ENCODE measurements at regions not wholly inside any gene's neighbourhood (a gene's known extent, or its start where the extent isn't known, plus 50 kb on each side); places are given as distances from the start of the nearest gene placed in this dataset.
"Not testable (repeated sequence)": the region's sequence is repeated elsewhere in the genome, so short reads cannot be mapped to it uniquely, and the experiment has no call there.

DNA sequence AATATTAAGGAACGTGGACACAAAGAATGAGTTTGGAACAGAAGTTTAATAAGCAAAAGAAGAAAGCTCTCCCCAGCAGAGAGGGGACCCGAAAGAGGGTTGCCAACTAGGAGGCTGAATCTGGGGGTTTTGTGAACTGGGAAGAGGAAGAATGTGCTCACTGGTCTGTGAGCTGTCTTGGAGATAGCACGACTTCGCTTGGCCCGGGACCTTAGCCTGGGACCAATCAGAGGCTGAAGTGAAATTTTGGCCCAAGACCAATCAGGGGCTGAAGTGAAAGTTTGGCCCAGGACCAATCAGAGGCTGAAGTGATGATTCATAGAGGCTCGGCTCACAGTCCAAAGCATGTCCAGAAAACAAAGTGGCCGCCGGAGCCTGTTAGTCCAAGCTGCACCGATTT, 148.0 kb upstream of the ZNF337 start:
- H3K4me1 ChIP-seq (ENCODE audit: control insufficient read depth, insufficient read depth, low read length); H3K27me3 ChIP-seq (ENCODE audit: control insufficient read depth, insufficient read depth, low read length); H3K36me3 ChIP-seq (ENCODE audit: control insufficient read depth, insufficient read depth, low read length); H3K9me3 ChIP-seq (replicated peaks; ENCODE audit: control insufficient read depth, low read depth, low read length); H3K4me3 ChIP-seq (ENCODE audit: low read length); DNase-seq; H3K27ac ChIP-seq (ENCODE audit: low read length): not testable (repeated sequence)
- WGBS (ENCODE audit: insufficient coverage), result no CpG with 5 or more reads among the region's 9 CpGs

DNA sequence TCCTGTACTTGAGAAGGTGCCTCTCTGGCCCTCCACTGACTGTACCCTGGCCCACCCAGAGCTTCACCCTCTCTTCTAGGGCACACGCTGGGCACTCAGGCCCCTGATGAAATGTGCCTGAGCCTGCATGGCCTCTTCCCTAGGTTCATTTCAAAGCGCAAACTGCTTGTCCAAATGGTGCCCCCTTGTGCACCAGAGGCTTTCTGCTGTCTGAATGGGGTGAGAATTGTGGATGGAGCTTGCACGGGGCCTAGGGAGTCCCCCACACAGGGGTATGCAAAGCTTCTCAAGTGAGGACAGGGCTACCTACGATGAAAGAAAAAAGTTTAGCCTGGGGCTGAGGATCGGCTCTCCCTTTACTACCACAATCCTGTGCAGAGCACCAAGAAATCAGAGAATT, 116.9 kb upstream of the ZNF337 start:
- H3K4me3 ChIP-seq (ENCODE audit: low read length); H3K9me3 ChIP-seq (replicated peaks; ENCODE audit: control insufficient read depth, low read depth, low read length); H3K4me1 ChIP-seq (ENCODE audit: control insufficient read depth, insufficient read depth, low read length); H3K27ac ChIP-seq (ENCODE audit: low read length); H3K36me3 ChIP-seq (ENCODE audit: control insufficient read depth, insufficient read depth, low read length); H3K27me3 ChIP-seq (ENCODE audit: control insufficient read depth, insufficient read depth, low read length); DNase-seq: not testable (repeated sequence)
- no CpG with 5 or more reads among the region's 5 CpGs for WGBS (ENCODE audit: insufficient coverage)

DNA sequence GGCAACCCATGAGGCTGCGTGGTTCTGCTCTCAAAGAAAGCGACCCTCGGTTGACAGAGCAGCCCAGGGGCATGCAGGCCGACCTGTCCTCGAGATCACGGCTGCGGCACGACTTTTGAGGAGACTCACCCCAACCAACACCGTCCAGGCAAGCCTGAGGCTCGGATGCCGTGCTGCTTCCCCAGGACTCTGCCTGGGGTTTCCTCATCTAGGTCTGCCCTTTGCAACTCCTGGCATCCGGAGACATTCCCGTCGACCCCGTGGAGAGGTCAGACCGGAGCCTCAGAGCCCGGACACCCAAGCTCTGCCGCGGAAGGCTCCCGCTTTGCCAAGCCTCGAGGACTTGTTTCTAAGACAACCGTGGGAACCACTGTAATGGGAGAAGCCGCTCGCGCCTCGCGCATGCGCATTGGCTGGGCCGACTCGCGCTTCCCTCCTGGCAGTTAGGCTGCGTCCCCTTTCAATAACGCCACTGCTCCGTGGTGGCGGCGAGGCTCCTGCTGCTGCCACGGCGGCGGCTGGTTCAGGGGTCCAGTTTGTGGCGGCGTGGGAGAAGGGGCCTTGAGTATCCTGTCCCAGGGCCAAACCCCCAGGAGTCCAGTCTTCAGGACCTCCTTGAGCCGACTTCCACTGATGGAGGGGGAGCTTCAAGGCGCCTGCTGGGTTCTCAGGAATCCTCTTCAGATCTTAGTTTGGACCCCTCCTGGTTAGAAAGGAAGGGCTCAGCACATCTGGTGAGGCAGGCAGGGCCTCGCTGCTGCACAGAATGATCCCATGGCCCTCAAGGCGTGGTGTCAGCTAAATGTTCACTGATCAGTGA, 101.7 kb upstream of the ZNF337 start:
- not testable (repeated sequence) for H3K4me3 ChIP-seq (ENCODE audit: low read length); H3K4me1 ChIP-seq (ENCODE audit: control insufficient read depth, insufficient read depth, low read length); DNase-seq; H3K27ac ChIP-seq (ENCODE audit: low read length); H3K36me3 ChIP-seq (ENCODE audit: control insufficient read depth, insufficient read depth, low read length); H3K27me3 ChIP-seq (ENCODE audit: control insufficient read depth, insufficient read depth, low read length); H3K9me3 ChIP-seq (replicated peaks; ENCODE audit: control insufficient read depth, low read depth, low read length)
- no CpG with 5 or more reads among the region's 45 CpGs for WGBS (ENCODE audit: insufficient coverage)

DNA sequence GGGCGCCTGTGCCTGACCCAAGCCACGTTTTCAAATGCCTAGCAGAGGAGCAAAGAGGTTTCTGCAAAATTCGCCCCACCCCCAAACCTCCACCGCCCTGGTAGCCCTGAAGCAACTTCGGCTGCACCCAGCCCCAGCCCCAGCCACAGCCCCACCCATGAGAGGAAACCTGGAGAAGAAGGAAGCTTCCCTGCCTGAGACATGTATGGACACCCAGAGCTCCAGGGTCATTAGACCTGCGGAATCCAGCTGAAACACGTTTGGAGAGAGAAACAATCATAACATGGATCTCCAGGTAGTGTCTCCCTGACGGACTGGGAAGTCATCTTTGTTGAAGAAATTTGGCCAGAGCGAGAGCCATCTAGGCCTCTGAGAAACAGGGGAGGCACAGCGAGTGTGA, 100.4 kb upstream of the ZNF337 start:
- not testable (repeated sequence) for H3K9me3 ChIP-seq (replicated peaks; ENCODE audit: control insufficient read depth, low read depth, low read length); H3K27me3 ChIP-seq (ENCODE audit: control insufficient read depth, insufficient read depth, low read length); DNase-seq; H3K4me1 ChIP-seq (ENCODE audit: control insufficient read depth, insufficient read depth, low read length); H3K36me3 ChIP-seq (ENCODE audit: control insufficient read depth, insufficient read depth, low read length); H3K4me3 ChIP-seq (ENCODE audit: low read length); H3K27ac ChIP-seq (ENCODE audit: low read length)
- no CpG with 5 or more reads among the region's 10 CpGs for WGBS (ENCODE audit: insufficient coverage)

DNA sequence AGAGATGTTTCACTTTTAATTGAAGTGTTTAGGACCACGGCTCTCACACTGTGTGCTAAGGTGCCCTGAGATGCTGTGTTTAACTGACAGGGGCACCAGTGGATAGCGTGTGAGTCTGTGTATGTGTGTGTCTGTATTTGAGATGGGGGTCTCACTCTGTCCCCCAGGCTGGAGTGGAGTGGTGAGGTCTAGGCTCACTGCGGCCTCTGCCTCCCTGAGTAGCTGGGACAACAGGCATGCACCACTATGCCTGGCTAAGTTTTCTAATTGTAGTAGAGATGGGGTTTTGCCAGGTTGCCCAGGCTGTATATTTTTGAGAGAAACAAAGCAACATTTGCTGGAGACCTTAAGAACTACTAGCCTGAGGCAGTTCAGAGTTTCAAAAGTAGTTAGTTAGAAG, 80.6 kb upstream of the ZNF337 start:
- not testable (repeated sequence) for H3K4me3 ChIP-seq (ENCODE audit: low read length); H3K9me3 ChIP-seq (replicated peaks; ENCODE audit: control insufficient read depth, low read depth, low read length); H3K27ac ChIP-seq (ENCODE audit: low read length); H3K27me3 ChIP-seq (ENCODE audit: control insufficient read depth, insufficient read depth, low read length); DNase-seq; H3K36me3 ChIP-seq (ENCODE audit: control insufficient read depth, insufficient read depth, low read length); H3K4me1 ChIP-seq (ENCODE audit: control insufficient read depth, insufficient read depth, low read length)
- 89% methylated on average over 2 of the region's 3 CpGs for WGBS (ENCODE audit: insufficient coverage)

DNA sequence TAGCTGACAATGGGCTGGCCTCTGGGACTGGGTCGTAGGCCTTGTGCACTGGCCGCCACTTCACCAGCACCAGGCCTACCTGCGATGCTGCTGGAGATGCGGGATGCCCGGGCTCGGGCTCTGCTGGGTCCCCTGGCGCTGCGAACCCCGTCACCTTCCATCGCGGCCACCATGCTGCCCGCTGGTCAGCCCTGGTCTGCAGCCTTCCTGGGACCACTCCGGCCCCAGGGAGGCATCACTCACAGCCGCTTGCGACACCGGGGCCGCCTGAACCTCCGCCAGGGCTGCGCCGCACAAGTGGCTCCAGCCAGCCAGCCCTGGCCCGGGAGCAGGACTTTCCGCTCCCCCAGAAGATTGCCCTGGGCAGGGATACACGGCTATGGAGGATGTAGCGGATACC, 78.1 kb upstream of the ZNF337 start:
- H3K27me3 ChIP-seq (ENCODE audit: control insufficient read depth, insufficient read depth, low read length); H3K36me3 ChIP-seq (ENCODE audit: control insufficient read depth, insufficient read depth, low read length); H3K4me1 ChIP-seq (ENCODE audit: control insufficient read depth, insufficient read depth, low read length); H3K27ac ChIP-seq (ENCODE audit: low read length); H3K9me3 ChIP-seq (replicated peaks; ENCODE audit: control insufficient read depth, low read depth, low read length); DNase-seq; H3K4me3 ChIP-seq (ENCODE audit: low read length): not testable (repeated sequence)
- WGBS (ENCODE audit: insufficient coverage), result 90% methylated on average over 24 of the region's 24 CpGs

DNA sequence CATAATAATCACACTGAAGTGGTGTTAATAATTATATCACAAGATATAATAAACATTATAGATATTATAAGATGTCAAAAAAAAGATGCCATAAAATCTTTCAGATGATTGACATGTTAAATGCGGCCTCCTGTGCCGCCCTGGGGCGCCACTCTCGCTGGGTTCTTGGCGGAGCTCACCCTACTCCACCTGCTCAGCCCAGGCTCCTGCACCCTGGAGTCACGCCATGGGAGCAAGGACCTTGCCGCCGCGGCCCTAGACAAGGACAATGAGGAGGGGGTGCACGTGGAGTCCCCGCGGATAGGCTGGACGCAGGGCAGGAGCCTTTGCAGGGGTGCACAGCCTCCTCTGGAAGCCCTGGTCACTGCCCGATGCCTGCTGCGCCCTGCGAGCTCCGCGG, 77.5 kb upstream of the ZNF337 start:
- H3K4me3 ChIP-seq (ENCODE audit: low read length); H3K27me3 ChIP-seq (ENCODE audit: control insufficient read depth, insufficient read depth, low read length); H3K36me3 ChIP-seq (ENCODE audit: control insufficient read depth, insufficient read depth, low read length); H3K9me3 ChIP-seq (replicated peaks; ENCODE audit: control insufficient read depth, low read depth, low read length); H3K27ac ChIP-seq (ENCODE audit: low read length); DNase-seq; H3K4me1 ChIP-seq (ENCODE audit: control insufficient read depth, insufficient read depth, low read length): not testable (repeated sequence)
- WGBS (ENCODE audit: insufficient coverage), result 94% methylated on average over 5 of the region's 18 CpGs

DNA sequence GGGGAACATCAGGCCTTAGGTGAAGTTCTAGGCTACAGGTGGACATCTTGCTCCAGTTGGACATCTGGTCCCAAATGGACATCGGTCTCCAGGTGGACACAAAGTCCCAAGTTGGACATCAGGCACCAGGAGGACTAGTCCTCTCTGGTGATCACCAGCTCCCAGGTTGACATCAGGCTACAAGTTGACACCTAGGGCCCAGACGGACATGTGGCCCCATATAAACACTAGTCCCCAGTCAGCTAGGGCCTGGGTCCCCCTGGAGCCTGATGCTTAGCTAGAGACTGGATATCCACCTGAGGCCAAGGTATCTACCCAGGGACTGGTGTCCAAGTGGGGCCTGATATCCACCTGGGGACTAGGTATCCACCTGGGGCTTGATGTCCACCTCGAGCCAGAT, 75.8 kb upstream of the ZNF337 start:
- H3K9me3 ChIP-seq (replicated peaks; ENCODE audit: control insufficient read depth, low read depth, low read length); H3K27ac ChIP-seq (ENCODE audit: low read length); H3K4me3 ChIP-seq (ENCODE audit: low read length); H3K4me1 ChIP-seq (ENCODE audit: control insufficient read depth, insufficient read depth, low read length); H3K36me3 ChIP-seq (ENCODE audit: control insufficient read depth, insufficient read depth, low read length); H3K27me3 ChIP-seq (ENCODE audit: control insufficient read depth, insufficient read depth, low read length); DNase-seq: not testable (repeated sequence)
- 83% methylated on average over 3 of the region's 3 CpGs for WGBS (ENCODE audit: insufficient coverage)

DNA sequence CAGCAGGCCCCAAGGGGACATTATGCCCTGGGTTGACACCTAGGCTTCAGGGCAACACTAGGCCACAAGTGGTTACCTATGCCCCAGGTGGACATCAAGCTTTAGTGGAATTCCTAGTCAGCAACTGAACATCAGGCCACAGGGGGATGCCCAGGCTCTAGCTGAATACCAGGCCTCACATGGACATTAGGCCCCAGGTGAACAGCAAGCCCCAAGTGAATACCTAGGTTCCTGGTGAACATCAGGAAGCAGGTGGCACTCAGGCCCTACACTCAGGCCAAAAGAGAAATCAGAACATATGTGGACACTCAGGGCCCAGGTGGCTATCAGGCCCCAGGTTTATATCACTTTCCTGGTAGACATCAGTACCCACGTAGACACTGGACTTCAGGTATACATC, 75.2 kb upstream of the ZNF337 start:
- H3K4me3 ChIP-seq (ENCODE audit: low read length); H3K36me3 ChIP-seq (ENCODE audit: control insufficient read depth, insufficient read depth, low read length); DNase-seq; H3K27me3 ChIP-seq (ENCODE audit: control insufficient read depth, insufficient read depth, low read length); H3K4me1 ChIP-seq (ENCODE audit: control insufficient read depth, insufficient read depth, low read length); H3K9me3 ChIP-seq (replicated peaks; ENCODE audit: control insufficient read depth, low read depth, low read length); H3K27ac ChIP-seq (ENCODE audit: low read length): not testable (repeated sequence)
- WGBS (ENCODE audit: insufficient coverage), result no CpG with 5 or more reads among the region's 1 CpG

DNA sequence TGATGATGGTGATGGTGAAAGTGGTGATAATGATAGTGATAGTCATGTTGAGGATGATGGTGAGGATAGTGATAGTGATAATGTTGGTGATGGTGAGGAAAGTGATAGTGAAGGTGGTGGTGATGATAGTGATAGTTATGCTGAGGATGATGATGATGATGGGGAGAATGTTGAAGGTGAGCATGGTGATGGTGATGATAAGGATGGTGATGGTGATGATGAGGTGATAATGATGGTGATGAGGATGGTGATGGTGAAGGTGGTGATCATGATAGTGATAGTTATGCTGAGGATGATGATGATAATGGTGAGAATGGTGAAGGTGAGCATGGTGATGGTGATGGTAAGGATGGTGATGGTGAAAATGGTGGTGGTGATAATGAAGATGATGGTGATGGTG, 64.9 kb upstream of the ZNF337 start:
- H3K27ac ChIP-seq (ENCODE audit: low read length), result no peak overlapping the region
- no peak overlapping the region for H3K4me3 ChIP-seq (ENCODE audit: low read length)
- no peak for DNase-seq
- H3K9me3 ChIP-seq (replicated peaks; ENCODE audit: control insufficient read depth, low read depth, low read length), result no peaks in the 10 kb centered on the region
- no peaks in the 10 kb centered on the region for H3K4me1 ChIP-seq (ENCODE audit: control insufficient read depth, insufficient read depth, low read length)
- H3K36me3 ChIP-seq (ENCODE audit: control insufficient read depth, insufficient read depth, low read length), result no peaks in the 10 kb centered on the region
- no peaks in the 10 kb centered on the region for H3K27me3 ChIP-seq (ENCODE audit: control insufficient read depth, insufficient read depth, low read length)

DNA sequence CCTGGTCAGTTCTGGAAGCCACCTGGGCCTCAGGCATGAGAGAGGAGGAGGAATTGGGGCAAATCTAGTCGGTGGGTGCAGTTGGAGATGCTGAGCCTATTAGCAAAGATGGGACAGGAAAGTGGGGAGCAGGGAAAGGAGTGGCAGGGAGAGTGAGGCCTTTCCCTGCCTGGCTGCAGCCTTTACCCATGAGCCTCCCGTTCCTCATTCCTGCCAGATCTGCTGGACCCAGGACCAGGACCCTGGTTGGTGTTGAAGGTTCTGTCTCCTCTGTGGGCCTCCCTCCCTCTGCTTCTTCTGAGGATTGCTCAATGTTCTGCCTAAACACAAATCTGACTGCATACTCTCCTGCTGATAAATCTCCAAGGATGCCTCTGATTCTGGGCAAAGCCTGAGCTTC, 64.4 kb upstream of the ZNF337 start:
- not testable (repeated sequence) for H3K9me3 ChIP-seq (replicated peaks; ENCODE audit: control insufficient read depth, low read depth, low read length); DNase-seq; H3K4me1 ChIP-seq (ENCODE audit: control insufficient read depth, insufficient read depth, low read length); H3K27me3 ChIP-seq (ENCODE audit: control insufficient read depth, insufficient read depth, low read length); H3K36me3 ChIP-seq (ENCODE audit: control insufficient read depth, insufficient read depth, low read length); H3K27ac ChIP-seq (ENCODE audit: low read length); H3K4me3 ChIP-seq (ENCODE audit: low read length)
- WGBS (ENCODE audit: insufficient coverage), result 77% methylated on average over 2 of the region's 2 CpGs

Measured in muscle of leg (tissue), 3 donors.